HepG2 (cell line): ENCODE measurements at regions not wholly inside any gene's neighbourhood (a gene's known extent, or its start where the extent isn't known, plus 50 kb on each side); places are given as distances from the start of the nearest gene placed in this dataset.

Experiments used
- ATAC-seq: fragments of 200-7000 bp; cut with Tn5 transposase; 3 replicates; pipeline ENCODE4 v1.9.1; 2020; ENCODE audit warnings: mild to moderate bottlenecking, moderate library complexity
- BruUV-seq: library from RNA; stranded (reverse); fragments of 400-500 nt; replicated peaks from 2 replicates; lab custom pipeline; 2021; lab: Mats Ljungman, UMichigan
- CTCF ChIA-PET: fragments of 300-600 bp; formaldehyde crosslinking; extraction: SDS; loops from one replicate; lab custom pipeline; 2021; ENCODE audit warnings: low total read pairs, inconsistent platforms, low intra/inter-chr PET ratio; lab: Yijun Ruan, JAX
- POLR2A ChIA-PET: fragments of 350-600 bp; sonication (Branson Sonifier 250); formaldehyde crosslinking; loops from one replicate; lab custom pipeline; 2020; ENCODE audit warnings: antibody characterized with exemption, inconsistent platforms; lab: Yijun Ruan, JAX
- DNase-seq: peaks from one replicate; pipeline ENCODE4 v3.0.0-alpha.2; 2015; ENCODE audit warnings: low spot score
- FAIRE-seq: peaks from 3 replicates; lab custom pipeline; 2011; peaks lifted over from hg19 to GRCh38; lab: Jason Lieb, UNC
- H2AFZ ChIP-seq: one replicate; pipeline ENCODE4 v1.6.1; 2011; ENCODE audit warnings: low read length, inconsistent platforms
- H3K27ac ChIP-seq: fragments of 300-600 bp; 3 replicates; pipeline ENCODE4 v1.8.0; 2011; ENCODE audit warnings: mixed run types, mild to moderate bottlenecking, mixed read lengths, low read length, inconsistent platforms; ENCODE audit not compliant: insufficient read depth; ENCODE audit errors: extremely low read length
- H3K27me3 ChIP-seq, 2 experiments: fragments of 200-600 bp in 1 of 2; 2 replicates in 1 of 2; 3 replicates in 1 of 2; pipeline versions ENCODE4 v1.6.0 to v1.8.0; 2011; ENCODE audit warnings: low read length in 2 of 2, mild to moderate bottlenecking in 2 of 2, moderate library complexity in 2 of 2, inconsistent platforms in 1 of 2; ENCODE audit not compliant: insufficient read depth in 2 of 2, control insufficient read depth in 1 of 2
- H3K36me3 ChIP-seq, 2 experiments: fragments of 200-600 bp in 1 of 2; replicated peaks in 1 of 2; 2 replicates in 1 of 2; 3 replicates in 1 of 2; pipeline versions ENCODE4 v1.5.1 to v1.8.0; 2011; ENCODE audit warnings: low read length in 2 of 2, inconsistent platforms in 1 of 2; ENCODE audit not compliant: insufficient read depth in 2 of 2, control insufficient read depth in 1 of 2
- H3K4me1 ChIP-seq: 2 replicates; pipeline ENCODE4 v1.5.1; 2012; ENCODE audit warnings: low read length, inconsistent platforms; ENCODE audit not compliant: insufficient read depth
- H3K4me2 ChIP-seq: 2 replicates; pipeline ENCODE4 v1.6.0; 2011; ENCODE audit warnings: low read depth, low read length, inconsistent platforms
- H3K4me3 ChIP-seq, 3 experiments: fragments of 200-600 bp in 1 of 3; sonication (generic), shearing (Covaris generic) in 1 of 3; replicated peaks in 1 of 3; 2 replicates each; pipeline ENCODE4 v1.5.1; 2011 to 2016; ENCODE audit warnings: low read length in 3 of 3, inconsistent platforms in 2 of 3, low read depth in 2 of 3, mild to moderate bottlenecking in 2 of 3, control low read depth in 1 of 3, mixed read lengths in 1 of 3; ENCODE audit not compliant: insufficient read depth in 1 of 3
- H3K79me2 ChIP-seq: one replicate; pipeline ENCODE4 v1.6.1; 2011; ENCODE audit warnings: low read length, inconsistent platforms; ENCODE audit not compliant: insufficient read depth
- H3K9ac ChIP-seq: 2 replicates; pipeline ENCODE4 v1.6.0; 2011; ENCODE audit warnings: mild to moderate bottlenecking, low read depth, low read length, inconsistent platforms; ENCODE audit not compliant: insufficient read depth
- H3K9me3 ChIP-seq: 2 replicates; pipeline ENCODE4 v1.5.1; 2012; ENCODE audit warnings: mild to moderate bottlenecking, low read length
- H4K20me1 ChIP-seq: 2 replicates; pipeline ENCODE4 v1.6.0; 2011; ENCODE audit warnings: inconsistent platforms, mild to moderate bottlenecking, low read length, moderate library complexity; ENCODE audit not compliant: insufficient read depth
- DPF2 ChIP-seq: sonication (generic); formaldehyde crosslinking; IDR thresholded peaks from 2 replicates; pipeline ENCODE4 v1.4.0; 2020; ENCODE audit warnings: mild to moderate bottlenecking, low read depth, missing genetic modification reagents, borderline replicate concordance
- MYPOP ChIP-seq: sonication (generic); formaldehyde crosslinking; IDR thresholded peaks from 2 replicates; pipeline ENCODE4 v1.8.1; 2023; ENCODE audit warnings: mild to moderate bottlenecking, moderate library complexity, missing genetic modification reagents
- NFE2L1 ChIP-seq: sonication (generic); formaldehyde crosslinking; IDR thresholded peaks from 2 replicates; pipeline ENCODE4 v1.4.0; 2020; ENCODE audit warnings: missing genetic modification reagents, mild to moderate bottlenecking, borderline replicate concordance
- PHF20 ChIP-seq: sonication (generic); formaldehyde crosslinking; IDR thresholded peaks from 2 replicates; pipeline ENCODE4 v1.5.0; 2020; ENCODE audit warnings: mild to moderate bottlenecking, missing genetic modification reagents
- ZFAT ChIP-seq: sonication (generic); formaldehyde crosslinking; conservative IDR thresholded peaks from 2 replicates; pipeline ENCODE4 v1.8.1; 2023; ENCODE audit warnings: missing genetic modification reagents, inconsistent platforms
- ZFX ChIP-seq: sonication (generic); formaldehyde crosslinking; IDR thresholded peaks from 2 replicates; pipeline ENCODE4 v1.4.0; 2020; ENCODE audit warnings: mild to moderate bottlenecking, low read depth, missing genetic modification reagents, moderate library complexity
- WGBS: methylation state at CpG from one replicate; pipeline ENCODE4 v1.1.6; 2017; ENCODE audit warnings: low lambda C conversion rate; 5-methylcytosine and 5-hydroxymethylcytosine counted together
- in situ Hi-C: cut with HindIII; loops from 2 replicates; pipeline ENCODE4 v1.10.0; 2017; ENCODE audit warnings: low pct_unique_long_range_greater_than_20kb; ENCODE audit not compliant: extremely low pct_ligation_motif_present
- intact Hi-C: fragments of 100-400 bp; cut with micrococcal nuclease; formaldehyde crosslinking; loops from one replicate; pipeline ENCODE4 v1.10.0; 2022; ENCODE audit not compliant: unreplicated experiment

DNA sequence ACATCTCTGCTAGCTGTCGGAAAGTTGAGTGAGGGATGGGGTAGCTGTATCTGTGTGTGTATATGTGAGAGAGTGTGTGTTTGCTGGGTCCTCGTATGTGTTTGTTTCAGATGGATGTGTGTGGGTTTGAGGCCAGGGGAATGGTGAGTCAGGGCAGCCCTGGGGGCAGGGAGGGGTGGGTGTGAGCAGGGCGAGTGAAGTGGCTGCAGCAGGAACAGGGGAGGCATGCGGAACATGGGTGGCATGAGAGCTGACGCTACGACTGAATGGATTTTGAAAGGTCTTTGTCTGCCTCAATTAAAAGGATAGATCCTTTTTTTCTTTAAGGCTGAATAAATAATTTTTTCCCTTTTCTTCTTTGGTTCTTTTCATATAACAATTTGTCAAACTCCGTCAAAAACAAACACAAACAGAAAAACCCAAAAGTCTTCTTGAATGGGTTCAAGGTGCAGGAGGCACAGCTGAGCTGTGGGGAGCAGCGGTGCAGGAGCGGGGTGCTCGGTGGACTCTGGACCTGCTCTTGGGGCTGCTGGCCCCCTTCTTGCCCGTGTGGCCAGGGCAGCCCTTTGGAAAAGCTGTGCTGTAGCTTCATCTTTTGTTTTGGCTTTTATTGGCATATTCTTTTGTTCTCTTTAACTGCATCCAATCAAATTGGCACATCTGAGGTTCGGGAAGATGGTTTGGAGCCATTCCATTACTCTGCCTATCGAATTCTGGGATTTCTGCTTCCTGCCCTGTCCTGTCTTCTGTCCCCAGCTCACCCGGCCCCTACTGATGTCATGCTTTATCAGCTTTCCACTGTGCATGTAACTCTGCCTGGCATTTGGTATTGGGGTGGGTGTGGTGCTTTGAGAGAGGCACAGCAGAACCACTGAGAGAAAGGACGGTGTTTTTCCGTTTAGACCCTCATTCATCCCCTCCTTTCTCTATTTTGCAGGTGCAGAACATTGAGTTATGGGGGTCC, 80.1 kb downstream of the ADAMTS15 start:
- Histone ChIP-seq H3K9ac (no peak overlapping the region), H3K27ac (no peak overlapping the region), H3K4me3 (no peak overlapping the region), H3K4me2 (no peak overlapping the region), H2AFZ (no peak overlapping the region), H3K79me2 (no peaks in the 10 kb centered on the region), H3K27me3 (peaks cover 1 to 15% of the 10 kb centered on the region in 2 experiments; a peak in 3 of 5 replicates), H3K4me1 (no peaks in the 10 kb centered on the region), H3K9me3 (no peaks in the 10 kb centered on the region), H3K36me3 (no peaks in the 10 kb centered on the region), H4K20me1 (no peaks in the 10 kb centered on the region)
- in situ Hi-C loops, result no loop called here
- ChIA-PET CTCF (no interaction called here), POLR2A (no interaction called here)
- BruUV-seq, result no TSS peak
- 22% methylated on average over 15 of the region's 16 CpGs for WGBS
- no peak for ATAC-seq
- intact Hi-C loops, result no loop called here
- TF ChIP-seq ZFX (CRISPR knock-in tag) (no peak), PHF20 (CRISPR knock-in tag) (no peak), MYPOP (CRISPR knock-in tag) (no peak), DPF2 (CRISPR knock-in tag) (no peak), ZFAT (CRISPR knock-in tag) (no peak), NFE2L1 (CRISPR knock-in tag) (no peak)
- no peak for FAIRE-seq
- no peak for DNase-seq
